NB4 (cell line): ENCODE measurements at regions not wholly inside any gene's neighbourhood (a gene's known extent, or its start where the extent isn't known, plus 50 kb on each side); places are given as distances from the start of the nearest gene placed in this dataset.

Experiments
- DNase-seq: peaks from one replicate; pipeline ENCODE4 v3.0.0; 2010; ENCODE audit warnings: low read depth
- H3K4me3 ChIP-seq: one replicate; pipeline ENCODE4 v1.5.1; 2011; ENCODE audit warnings: mild to moderate bottlenecking, low read depth, low read length, moderate library complexity
- MYC ChIP-seq: IDR thresholded peaks from 2 replicates; pipeline ENCODE4 v1.6.1; 2011; ENCODE audit warnings: low read depth, low read length
- POLR2A ChIP-seq: IDR thresholded peaks from 2 replicates; pipeline ENCODE4 v1.6.1; 2011; ENCODE audit warnings: mild to moderate bottlenecking; ENCODE audit not compliant: insufficient read length; ENCODE audit errors: extremely low read depth
- TF ChIP-seq, protein P1 (sequence below): IDR thresholded peaks from one replicate; pipeline ENCODE4 v1.5.1; 2012; ENCODE audit warnings: low read depth, low read length
- TF ChIP-seq, protein P2 (sequence below): IDR thresholded peaks from 2 replicates; pipeline ENCODE4 v1.6.1; 2011; ENCODE audit warnings: low read depth, low read length

DNA sequence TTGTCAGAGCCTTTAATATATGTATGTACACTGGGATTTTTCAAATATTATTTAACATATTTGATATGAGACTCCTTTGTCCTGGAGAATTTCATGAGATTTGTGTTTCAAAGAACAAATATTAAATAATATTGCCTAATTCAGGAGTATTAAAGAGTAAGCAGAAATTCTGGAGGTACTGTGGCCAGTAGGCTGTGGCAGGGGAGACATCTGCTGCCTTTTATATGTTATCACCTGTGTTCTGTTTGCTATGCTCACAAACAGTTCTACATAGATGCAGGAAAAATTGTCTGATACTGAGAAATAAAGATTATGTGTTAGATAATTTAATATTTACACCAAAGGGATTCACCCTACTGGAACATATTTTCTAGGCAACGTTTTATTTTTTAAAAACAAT lies 395.4 kb upstream of the SLC35B3 start:
- no peak overlapping the region for H3K4me3 ChIP-seq
- TF ChIP-seq POLR2A = no peak
- TF ChIP-seq, protein P1, sequence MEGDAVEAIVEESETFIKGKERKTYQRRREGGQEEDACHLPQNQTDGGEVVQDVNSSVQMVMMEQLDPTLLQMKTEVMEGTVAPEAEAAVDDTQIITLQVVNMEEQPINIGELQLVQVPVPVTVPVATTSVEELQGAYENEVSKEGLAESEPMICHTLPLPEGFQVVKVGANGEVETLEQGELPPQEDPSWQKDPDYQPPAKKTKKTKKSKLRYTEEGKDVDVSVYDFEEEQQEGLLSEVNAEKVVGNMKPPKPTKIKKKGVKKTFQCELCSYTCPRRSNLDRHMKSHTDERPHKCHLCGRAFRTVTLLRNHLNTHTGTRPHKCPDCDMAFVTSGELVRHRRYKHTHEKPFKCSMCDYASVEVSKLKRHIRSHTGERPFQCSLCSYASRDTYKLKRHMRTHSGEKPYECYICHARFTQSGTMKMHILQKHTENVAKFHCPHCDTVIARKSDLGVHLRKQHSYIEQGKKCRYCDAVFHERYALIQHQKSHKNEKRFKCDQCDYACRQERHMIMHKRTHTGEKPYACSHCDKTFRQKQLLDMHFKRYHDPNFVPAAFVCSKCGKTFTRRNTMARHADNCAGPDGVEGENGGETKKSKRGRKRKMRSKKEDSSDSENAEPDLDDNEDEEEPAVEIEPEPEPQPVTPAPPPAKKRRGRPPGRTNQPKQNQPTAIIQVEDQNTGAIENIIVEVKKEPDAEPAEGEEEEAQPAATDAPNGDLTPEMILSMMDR = no peak
- TF ChIP-seq, protein P2, sequence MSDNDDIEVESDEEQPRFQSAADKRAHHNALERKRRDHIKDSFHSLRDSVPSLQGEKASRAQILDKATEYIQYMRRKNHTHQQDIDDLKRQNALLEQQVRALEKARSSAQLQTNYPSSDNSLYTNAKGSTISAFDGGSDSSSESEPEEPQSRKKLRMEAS = no peak
- TF ChIP-seq MYC = no peak

DNA sequence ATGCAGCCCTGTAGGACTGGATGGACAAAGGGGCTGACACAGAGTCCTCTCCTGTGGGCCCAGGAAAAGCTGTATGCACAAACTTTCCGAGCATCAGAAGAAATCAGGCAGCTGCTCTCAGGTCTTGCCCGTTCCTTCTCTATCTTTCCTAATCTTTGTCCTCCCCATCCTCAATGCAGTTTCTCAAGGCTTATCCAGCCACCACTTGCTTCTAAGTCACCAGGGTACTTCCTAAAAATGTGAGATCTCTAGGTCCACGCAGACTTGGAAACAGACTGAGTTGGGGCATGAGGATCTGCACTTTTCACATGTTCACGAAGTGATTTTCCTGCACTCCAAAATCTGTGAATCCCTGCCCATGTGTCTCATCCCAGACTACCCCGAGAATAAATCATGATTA lies 394.5 kb upstream of the SLC35B3 start:
- peak; percentile 10 for DNase-seq
- H3K4me3 ChIP-seq = no peak overlapping the region
- TF ChIP-seq POLR2A (no peak), MYC (no peak)
- TF ChIP-seq, protein P2 = no peak
- TF ChIP-seq, protein P1 = no peak

More for the DNA sequence above, 395.4 kb upstream of the SLC35B3 start:
- no peak for DNase-seq

DNA sequence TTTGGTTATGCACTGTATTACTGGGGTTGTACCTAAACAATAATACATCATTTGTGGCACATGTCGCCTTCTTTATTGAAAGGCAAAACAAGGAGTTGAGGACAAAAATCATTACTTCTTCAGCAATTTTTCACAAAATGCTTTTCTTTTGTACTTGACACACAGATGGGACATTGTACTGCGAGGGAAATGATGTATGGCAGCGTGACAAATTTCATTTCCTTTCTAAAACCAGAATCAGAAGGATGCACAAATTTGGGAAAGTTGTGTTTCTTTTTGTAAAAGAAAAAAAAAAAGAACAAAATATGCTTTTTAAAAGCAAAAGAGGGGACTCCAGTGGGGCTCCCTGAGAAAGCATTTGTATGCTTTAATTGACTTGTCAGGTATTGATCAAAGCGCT lies 394.0 kb upstream of the SLC35B3 start:
- no peak overlapping the region for H3K4me3 ChIP-seq

GRCh38 chr6:8828376-8828775 lies 393.0 kb upstream of the SLC35B3 start:
- DNase-seq = no peak
- TF ChIP-seq, protein P2 = no peak
- no peak for TF ChIP-seq MYC
- no peak for TF ChIP-seq POLR2A
- TF ChIP-seq, protein P1 = no peak
- no peak overlapping the region for H3K4me3 ChIP-seq

More for the DNA sequence above, 394.0 kb upstream of the SLC35B3 start:
- DNase-seq = no peak
- TF ChIP-seq, protein P1 = no peak
- TF ChIP-seq POLR2A (no peak), MYC (no peak)
- TF ChIP-seq, protein P2 = no peak

GRCh38 chr6:8825726-8826125 lies 390.4 kb upstream of the SLC35B3 start:
- TF ChIP-seq, protein P2 = no peak
- TF ChIP-seq MYC = no peak
- TF ChIP-seq, protein P1 = no peak
- no peak for TF ChIP-seq POLR2A
- H3K4me3 ChIP-seq = no peak overlapping the region
- DNase-seq = no peak

DNA sequence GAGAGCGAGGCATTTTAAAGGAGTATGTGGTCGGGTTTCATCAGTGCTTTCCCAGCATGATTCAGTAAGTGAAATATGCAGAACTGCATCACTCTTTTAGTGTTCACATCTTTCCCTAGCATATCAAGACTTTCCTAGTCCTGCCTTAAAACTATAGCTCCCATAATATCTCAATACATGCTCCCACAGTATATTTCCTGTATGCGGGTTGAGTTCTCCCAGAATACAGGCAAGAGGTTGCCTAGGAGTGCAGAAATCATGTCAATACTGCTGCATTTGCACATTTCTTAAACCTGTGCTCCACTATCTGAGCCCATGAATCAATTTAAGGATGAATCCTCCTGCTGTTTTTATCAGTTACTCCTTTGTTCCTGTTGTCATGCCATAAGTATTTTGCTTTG lies 386.6 kb upstream of the SLC35B3 start:
- TF ChIP-seq, protein P2 = no peak
- TF ChIP-seq, protein P1 = no peak
- TF ChIP-seq POLR2A = no peak
- no peak for TF ChIP-seq MYC
- H3K4me3 ChIP-seq = no peak overlapping the region
- DNase-seq = no peak
